DMS 273 (cell line): ENCODE measurements at regions not wholly inside any gene's neighbourhood (a gene's known extent, or its start where the extent isn't known, plus 50 kb on each side); places are given as distances from the start of the nearest gene placed in this dataset.

Source experiments
- DNase-seq: peaks from one replicate; lab custom pipeline; 2025; ENCODE audit not compliant: unreplicated experiment; lab: John Stamatoyannopoulos, UW

- DNase-seq: no peak
Observed at GRCh38 chr5:123753180-123753936, 241.4 kb downstream of the CSNK1G3 start.

DNA sequence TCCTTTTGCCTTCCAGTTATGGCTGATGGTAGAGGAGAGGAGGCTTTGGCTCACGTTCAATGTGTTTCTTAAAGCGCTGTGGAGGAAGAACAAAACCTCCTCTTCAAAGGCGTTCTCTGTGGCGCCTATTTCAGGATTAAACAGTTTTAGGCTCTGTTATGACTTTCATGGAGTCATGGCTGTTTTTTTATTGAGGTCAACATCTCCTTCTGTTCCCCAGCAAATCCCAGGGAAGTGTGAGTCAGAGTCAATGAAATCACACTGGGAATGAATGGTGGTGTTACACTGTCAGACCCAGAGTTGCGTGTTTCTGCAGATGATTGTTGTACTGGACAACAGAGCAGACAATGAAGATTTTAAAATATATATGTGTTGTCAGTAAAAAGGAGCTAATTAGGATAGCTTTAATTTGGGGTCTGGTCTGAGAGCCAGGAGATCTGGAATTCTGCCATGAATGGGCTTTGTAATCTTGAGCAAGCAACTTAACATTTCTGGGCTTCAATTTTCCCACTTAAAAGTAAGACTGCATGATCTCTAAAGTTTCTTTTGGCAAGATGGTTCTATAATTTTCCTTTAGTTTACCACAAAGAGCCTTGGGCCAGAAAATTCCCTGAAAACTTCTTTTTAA is 240.7 kb downstream of the CSNK1G3 start:
- peak; percentile 31 for DNase-seq

- no peak for DNase-seq
Observed at GRCh38 chr5:123751670-123752069, 239.7 kb downstream of the CSNK1G3 start.

- no peak for DNase-seq
Observed at GRCh38 chr5:123748239-123748638, 236.3 kb downstream of the CSNK1G3 start.

DNA sequence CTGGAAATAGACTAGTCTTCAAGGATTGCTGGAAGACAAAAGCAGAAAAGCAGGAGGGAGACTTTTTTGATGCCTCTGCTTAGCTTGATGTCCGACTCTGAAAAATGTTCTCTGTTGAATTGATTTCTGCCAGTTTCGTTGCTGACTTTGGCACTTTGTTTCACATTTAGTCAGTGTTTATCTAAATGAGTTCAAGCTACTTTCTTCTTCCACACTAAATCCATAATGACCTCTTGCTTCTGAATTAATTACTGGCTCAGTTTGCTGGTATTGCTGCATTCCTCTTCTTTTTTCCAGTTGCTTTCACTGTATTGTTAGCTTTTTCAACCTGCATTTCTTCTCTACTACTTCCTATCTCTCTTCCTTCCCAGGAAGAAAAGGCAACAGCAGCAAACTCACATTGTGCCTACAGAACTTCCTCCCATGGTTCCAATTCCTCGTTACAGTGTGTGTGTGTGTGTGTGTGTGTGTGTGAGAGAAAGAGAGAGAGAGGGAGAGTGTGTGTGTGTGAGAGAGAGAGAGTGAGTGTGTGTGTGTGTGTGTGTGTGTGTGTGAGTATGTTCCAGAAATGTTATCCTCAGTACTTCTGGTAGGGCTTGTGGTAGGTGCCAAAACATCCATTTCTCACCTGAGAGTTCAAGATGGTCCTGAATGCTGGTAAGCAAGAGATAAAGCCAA is 234.8 kb downstream of the CSNK1G3 start:
- no peak for DNase-seq

GRCh38 chr5:123743990-123744583 is 232.1 kb downstream of the CSNK1G3 start:
- no peak for DNase-seq

- no peak for DNase-seq
Observed at GRCh38 chr5:123735384-123735783, 223.4 kb downstream of the CSNK1G3 start.

DNA sequence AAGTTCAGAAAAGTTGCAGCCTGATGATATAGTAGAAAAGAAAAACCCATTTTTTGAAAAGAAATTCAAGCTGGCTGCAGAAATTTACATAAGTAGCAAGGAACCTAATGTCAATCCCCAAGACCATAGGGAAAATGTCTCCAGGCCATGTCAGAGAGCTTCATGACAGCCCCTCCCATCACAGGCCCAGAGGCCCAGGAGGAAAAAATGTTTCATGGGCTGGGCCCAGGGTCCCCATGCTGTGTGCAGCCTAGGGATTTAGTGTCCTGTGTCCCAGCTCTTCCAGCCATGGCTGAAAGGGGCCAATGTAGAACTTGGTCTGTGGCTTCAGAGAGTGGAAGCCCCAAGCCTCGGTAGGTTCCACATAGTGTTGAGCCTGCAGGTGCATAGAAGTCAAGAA is 220.3 kb downstream of the CSNK1G3 start:
- no peak for DNase-seq

- no peak for DNase-seq
Observed at GRCh38 chr5:123722451-123722850, 210.5 kb downstream of the CSNK1G3 start.

GRCh38 chr5:123721675-123722276 is 209.8 kb downstream of the CSNK1G3 start:
- DNase-seq: no peak

GRCh38 chr5:123720955-123721354 is 209.0 kb downstream of the CSNK1G3 start:
- DNase-seq: no peak

DNA sequence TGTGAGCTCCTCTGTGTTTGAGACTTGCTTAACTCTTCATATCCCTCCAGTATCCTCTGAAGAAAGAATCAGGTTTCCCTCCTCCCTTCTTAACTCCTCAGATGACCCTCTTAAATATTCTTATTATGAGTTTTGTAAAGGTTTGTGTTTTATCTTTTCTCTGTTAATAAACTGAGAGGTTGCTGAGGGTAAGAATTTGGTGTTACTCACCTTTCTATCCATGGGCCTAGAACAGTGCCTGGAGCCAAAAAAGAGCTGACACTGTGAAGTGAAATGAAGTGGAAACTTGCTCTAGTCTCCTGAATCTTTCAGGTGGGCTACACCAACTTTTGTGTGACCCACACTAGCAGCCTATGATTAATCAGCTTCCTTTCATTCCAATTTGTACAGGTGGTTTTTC is 208.4 kb downstream of the CSNK1G3 start:
- DNase-seq: no peak

GRCh38 chr5:123719004-123719403 is 207.0 kb downstream of the CSNK1G3 start:
- DNase-seq: no peak

DNA sequence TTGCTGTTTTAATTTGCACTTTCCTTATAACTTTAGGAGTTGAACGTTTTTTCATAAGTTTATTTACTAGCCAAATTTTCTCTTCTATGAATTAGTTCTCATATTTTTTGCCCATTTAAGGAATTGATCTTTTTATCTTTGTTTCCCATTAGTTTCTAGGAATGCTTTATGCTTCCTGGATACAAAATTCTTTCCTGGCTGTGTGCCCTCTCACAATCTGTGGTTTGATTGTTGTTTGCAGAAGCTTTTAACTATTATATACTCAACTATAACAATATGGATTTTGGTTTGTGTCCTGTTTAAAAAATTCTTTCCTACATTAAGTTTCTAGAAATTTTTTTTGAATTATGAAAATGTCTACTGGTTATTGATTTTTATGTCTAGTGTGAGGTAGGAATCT is 206.3 kb downstream of the CSNK1G3 start:
- DNase-seq: no peak

- DNase-seq: no peak
Observed at GRCh38 chr5:123717139-123717538, 205.2 kb downstream of the CSNK1G3 start.

GRCh38 chr5:123710031-123710430 is 198.1 kb downstream of the CSNK1G3 start:
- DNase-seq: no peak

DNA sequence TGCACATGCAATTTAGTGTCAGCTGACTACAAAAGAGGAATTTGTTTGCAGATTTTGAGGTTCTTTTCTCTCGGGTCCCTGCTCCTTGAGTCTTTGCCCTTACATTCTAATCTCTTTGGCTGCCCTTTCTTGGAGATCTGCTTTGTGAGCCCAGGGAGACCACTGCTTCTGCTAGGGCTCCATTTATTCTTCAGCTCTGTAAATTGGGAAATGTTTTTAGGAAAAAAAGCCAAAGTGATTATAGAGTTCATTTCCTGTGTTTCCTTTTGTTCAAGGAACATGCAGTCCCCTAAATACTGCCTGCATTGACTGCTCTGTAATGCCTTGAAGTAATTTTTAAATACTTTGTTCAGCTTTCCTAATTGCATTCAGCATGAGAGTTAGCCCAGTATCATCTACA is 197.4 kb downstream of the CSNK1G3 start:
- no peak for DNase-seq

DNA sequence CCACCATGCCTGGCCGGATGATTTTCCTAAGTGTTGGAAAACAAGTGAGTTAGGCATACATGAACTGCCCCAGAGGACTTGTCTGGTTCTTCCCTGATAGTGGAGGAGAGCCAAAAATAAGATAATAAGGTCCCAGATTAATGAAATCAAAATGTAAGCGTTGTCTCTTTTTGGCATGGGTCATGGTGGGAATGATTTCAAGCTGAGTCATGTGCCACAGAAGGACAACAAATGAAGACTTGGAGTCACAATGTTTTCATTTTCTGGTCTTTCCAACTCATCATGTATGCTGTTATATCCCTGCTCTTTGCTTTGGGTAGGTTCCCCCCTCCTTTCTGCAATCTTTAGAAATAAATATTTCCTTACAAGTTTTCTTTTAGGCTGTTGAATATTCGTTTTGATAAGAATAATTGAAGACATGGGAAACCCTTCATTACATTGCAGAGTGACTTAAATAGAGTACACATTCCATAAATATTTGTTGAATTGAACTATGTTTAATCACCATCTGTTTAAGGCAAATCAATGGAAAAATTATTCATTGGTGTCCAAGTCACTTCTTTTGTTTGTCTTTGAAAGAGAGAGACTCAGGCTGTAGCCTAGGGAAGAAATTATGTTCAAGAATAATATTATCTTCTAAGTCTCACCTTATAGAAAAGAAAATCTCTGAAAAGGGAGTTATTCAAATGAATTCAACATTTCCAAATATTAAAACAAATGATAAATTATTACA is 196.3 kb downstream of the CSNK1G3 start:
- peak; percentile 13 for DNase-seq

- DNase-seq: no peak
Observed at GRCh38 chr5:123706531-123706930, 194.6 kb downstream of the CSNK1G3 start.

GRCh38 chr5:123705741-123706140 is 193.8 kb downstream of the CSNK1G3 start:
- no peak for DNase-seq
